HG02943 (cell line): ENCODE measurements at regions not wholly inside any gene's neighbourhood (a gene's known extent, or its start where the extent isn't known, plus 50 kb on each side); places are given as distances from the start of the nearest gene placed in this dataset.
"Not testable (repeated sequence)": the region's sequence is repeated elsewhere in the genome, so short reads cannot be mapped to it uniquely, and the experiment has no call there.

Source experiments
- ATAC-seq: cut with Tn5 transposase; IDR thresholded peaks from one replicate; pipeline ENCODE4 v1.9.1; 2021; ENCODE audit warnings: mild to moderate bottlenecking, low read depth, moderate library complexity; ENCODE audit not compliant: unreplicated experiment

DNA sequence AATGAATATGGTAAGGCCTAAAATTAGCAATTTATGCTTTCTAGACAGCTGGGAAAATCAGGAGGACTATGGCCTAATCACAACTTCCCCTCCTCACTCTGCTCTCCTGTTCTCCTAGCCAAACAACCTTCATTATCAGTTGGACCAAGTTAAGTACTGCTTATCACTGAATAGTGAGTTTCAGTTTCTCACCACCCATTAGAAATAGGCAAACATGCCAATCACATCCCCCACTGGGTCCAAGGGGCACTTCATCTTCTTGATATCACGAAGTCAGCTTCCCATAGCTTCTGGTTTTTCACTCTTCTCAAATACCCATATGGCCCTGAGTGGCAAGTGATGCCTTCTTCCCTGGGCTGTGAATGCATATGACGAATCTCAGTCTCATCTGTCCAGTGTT, 689.6 kb downstream of the SLITRK5 start:
- no peak for ATAC-seq

DNA sequence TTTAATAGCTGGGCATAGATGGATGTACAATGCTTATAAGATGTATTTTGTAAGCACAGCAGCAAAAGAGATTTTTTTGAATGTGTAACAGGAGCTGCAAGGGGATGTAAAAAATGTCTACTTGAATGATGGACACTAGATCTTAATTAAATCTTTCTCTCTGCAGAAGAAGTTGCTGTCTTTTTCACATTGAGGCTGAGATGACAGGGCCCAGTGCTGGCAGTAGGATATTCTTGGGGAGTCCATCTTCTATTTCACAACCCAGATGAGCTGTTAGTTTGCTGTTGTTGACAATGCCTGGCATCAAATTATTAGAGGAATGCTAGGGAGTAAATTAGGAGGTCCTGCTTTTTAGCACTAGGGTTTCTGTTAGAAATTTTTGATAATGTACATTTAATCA, 698.7 kb downstream of the SLITRK5 start:
- no peak for ATAC-seq

DNA sequence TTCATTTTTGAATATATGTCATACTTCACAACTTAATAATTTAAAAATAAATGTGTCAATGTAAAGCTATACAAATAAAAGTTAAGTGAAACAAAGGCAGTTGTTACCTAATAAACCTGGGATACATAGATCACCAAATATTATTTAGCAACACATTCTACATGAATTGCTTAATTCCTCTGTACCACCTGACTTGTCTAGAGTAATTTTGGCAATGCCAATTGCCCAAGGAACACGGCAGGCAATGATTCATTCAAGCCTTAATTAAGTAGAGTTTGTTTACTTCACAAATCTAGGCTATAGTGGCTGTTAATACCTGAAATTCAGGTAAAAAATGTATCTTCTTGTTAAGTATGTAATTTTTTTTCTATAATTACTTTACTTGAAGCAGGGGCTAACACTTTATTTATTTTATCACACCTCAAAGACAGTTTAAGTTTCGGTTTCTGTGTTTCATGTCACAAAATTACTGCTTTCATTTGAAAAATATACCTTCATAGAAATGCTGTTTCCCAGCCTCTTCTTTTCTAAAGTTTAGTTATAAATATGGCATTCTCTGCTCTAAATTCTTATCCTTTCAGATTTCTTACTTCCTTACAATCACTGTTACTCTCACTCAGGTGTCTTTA, 705.7 kb downstream of the SLITRK5 start:
- ATAC-seq = no peak

DNA sequence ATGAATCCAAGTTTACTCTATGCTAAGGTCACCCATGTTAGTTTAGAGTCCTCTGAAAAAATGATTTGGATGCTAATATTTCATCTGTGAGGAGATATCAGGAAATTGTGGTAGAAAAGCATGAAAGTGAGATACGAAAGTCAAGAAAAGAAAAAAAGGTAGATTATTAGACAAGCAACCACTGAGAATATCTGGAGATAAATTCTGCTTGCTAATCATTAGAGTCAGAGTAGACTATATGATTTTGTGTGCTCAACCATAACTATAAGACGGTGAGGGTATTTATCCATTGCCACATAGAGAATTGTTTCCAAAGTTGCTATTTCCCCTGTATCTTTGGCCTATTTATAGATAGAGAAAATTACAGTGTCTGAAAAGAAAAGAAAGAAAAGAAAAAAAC, 706.7 kb downstream of the SLITRK5 start:
- ATAC-seq = no peak

GRCh38 chr13:88384542-88384941, 713.4 kb downstream of the SLITRK5 start:
- no peak for ATAC-seq

- ATAC-seq = no peak
Measured at GRCh38 chr13:88395804-88396203, 724.6 kb downstream of the SLITRK5 start.

DNA sequence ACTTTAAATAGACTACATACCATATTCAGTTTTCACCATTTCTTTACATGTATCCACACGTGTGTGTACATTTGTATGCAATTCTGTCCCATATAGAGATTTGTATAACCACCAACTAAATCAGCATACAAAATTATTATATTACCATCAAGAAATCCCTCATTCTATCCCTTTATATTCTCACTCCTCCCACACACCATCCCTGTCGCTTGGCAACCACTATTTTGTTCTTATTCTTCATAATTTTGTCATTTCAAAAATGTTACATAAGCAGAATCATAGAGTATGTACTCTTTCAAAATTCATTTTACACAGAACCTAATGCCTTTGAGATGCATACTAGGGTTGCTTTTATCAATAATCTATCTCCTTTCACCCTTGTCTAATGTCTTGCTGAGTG, 740.5 kb downstream of the SLITRK5 start:
- no peak for ATAC-seq

- ATAC-seq = no peak
Measured at GRCh38 chr13:88417801-88418200, 746.6 kb downstream of the SLITRK5 start.

GRCh38 chr13:88424463-88424862, 753.3 kb downstream of the SLITRK5 start:
- ATAC-seq = no peak

DNA sequence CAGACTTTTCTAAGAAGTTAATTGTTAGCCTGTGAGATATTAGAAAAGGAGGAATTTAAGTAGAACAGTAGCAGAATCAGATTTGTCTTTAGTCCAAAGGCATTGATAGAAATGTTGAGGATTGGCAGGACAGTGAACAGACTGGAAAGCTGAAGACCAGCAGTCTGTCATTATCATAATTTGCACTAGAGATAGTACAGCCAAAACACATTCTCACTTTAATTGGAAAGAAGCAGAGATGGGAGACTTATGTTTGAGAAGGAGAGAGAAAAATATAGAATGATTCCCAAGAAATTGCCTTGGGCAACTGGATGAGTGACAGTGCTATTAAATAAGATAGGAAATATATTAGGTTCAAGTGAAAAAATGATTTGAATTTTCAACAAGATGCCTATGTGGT, 755.5 kb downstream of the SLITRK5 start:
- no peak for ATAC-seq

DNA sequence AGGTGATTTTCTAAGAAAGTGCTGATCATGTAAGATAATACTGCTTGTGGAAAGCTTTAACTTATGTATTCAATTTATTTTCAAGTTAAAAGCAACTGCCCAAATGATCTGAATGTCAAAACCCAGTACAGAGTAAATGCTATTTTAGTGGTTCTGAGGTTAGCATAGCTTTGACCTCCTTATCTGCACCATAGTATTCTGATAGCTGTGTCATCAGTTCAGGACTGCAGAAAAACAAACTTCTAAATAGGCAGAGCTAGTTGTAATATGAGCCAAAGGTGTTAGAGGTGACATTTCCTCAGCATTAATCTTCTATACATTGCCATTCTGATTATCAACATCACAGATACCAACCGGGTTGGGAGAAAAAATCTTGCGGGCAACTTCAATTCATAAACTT, 758.7 kb downstream of the SLITRK5 start:
- ATAC-seq = no peak

- ATAC-seq = no peak
Measured at GRCh38 chr13:88434953-88435352, 763.8 kb downstream of the SLITRK5 start.

DNA sequence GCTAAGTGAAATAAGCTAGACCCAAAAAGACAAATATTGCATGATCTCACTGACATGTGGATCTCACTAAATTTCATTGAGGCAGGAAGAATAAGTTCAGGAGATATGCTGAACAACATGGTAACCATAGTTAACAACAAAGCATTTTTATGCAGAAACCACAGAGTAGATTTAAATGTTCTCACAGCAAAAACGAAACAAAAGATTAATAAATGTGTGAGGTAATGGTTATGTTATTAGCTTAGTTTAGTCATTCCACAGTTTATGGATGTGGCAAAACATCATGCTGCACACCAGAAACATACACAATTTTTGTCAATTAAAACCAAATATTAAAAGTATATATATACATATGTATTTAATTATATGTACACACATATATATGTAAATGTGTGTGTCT, 765.8 kb downstream of the SLITRK5 start:
- no peak for ATAC-seq

- ATAC-seq = no peak
Measured at GRCh38 chr13:88450515-88450914, 779.3 kb downstream of the SLITRK5 start.

DNA sequence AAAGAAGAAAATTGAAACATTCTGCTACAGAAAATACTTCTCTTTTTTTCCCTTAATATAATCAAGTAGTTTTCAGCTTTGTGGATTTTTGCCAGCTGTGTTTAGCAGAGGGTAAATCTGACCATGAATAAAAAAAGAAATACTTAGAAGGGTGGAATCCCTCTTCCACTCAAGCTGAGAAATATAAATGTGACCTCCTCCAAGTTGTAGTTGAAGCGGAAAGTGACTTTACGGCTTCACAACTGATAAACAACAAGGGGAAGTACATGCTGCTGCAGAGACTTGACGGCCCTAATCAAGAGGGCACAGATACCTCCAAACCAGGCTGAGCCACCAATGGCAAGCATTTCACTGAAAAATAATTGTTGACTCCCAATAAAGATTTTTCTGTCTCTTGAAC, 785.0 kb downstream of the SLITRK5 start:
- ATAC-seq = no peak

DNA sequence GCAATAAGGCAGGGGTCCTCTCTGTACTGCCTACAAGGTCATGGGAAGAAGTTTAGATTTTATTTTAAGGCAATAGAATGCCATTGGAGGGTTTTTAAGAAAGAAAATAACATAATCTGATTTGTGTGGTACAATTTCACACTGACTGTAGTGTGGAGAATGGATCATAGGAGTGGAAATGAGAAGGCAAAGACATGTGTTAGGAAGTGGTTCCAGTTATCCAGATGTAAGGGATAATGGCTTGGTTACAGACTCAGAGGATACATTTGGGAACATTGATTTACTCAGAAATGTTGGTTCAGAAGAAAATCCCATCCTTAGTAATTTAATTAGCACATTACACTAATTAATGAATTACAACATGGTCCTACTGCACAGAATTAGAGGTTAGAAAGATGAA, 788.2 kb downstream of the SLITRK5 start:
- ATAC-seq = no peak

GRCh38 chr13:88461272-88462009, 790.3 kb downstream of the SLITRK5 start:
- no peak for ATAC-seq

DNA sequence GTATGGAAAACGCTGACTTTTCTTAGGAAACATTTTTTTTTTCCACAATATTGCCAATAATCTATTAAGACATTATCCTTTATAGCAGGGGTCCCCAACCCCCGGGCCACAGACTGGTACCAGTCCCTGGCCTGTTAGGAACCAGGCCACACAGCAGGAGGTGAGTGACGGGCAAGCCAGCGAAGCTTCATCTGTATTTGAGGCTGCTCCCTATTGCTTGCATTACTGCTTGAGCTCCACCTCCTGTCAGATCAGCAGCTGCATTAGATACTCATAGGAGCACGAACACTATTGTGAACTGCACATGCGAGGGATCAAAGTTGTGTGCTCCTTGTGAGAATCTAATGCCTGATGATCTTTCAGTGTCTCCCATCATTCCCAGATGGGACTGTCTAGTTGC, 793.7 kb downstream of the SLITRK5 start:
- no peak for ATAC-seq

GRCh38 chr13:88472316-88472715, 801.1 kb downstream of the SLITRK5 start:
- ATAC-seq = no peak

GRCh38 chr13:88483202-88483601, 812.0 kb downstream of the SLITRK5 start:
- no peak for ATAC-seq

DNA sequence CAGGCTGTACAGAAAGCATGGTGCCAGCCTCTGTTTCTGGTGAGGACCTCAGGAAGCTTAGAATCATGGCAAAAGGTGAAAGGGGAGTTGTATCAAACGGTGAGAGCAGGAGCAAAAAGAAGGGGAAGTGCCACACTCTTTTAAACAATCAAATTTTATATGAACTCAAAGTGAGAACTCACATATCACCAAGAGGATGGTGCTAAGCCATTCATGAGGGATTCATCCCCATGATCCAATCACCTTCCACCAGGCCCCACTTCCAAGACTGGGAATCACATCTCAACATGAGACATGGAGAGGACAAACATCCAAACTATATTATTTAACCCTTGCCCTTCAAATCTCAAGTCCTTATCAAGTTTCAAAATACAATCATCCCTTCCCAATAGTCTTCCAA, 836.7 kb downstream of the SLITRK5 start:
- ATAC-seq = no peak

GRCh38 chr13:88512993-88513392, 841.8 kb downstream of the SLITRK5 start:
- ATAC-seq = not testable (repeated sequence)
